HEK293 (cell line): ENCODE measurements at regions not wholly inside any gene's neighbourhood (a gene's known extent, or its start where the extent isn't known, plus 50 kb on each side); places are given as distances from the start of the nearest gene placed in this dataset.

Experiments used
- CTCF ChIA-PET: fragments of 350-600 bp; formaldehyde crosslinking; extraction: SDS; loops from one replicate; lab custom pipeline; 2021; ENCODE audit warnings: antibody characterized with exemption; lab: Yijun Ruan, JAX
- POLR2A ChIA-PET: fragments of 300-600 bp; formaldehyde crosslinking; extraction: SDS; loops from one replicate; lab custom pipeline; 2020; ENCODE audit warnings: antibody characterized with exemption, inconsistent platforms; lab: Yijun Ruan, JAX
- H3K27ac ChIP-seq: fragments of 200-500 bp; sonication (Bioruptor generic); 2 replicates; pipeline ENCODE4 v1.5.1; 2014; ENCODE audit warnings: low read depth, low read length, control low read depth, inconsistent platforms; ENCODE audit errors: extremely low read depth
- H3K36me3 ChIP-seq, 2 experiments: fragments of 200-500 bp in 1 of 2; sonication (Bioruptor generic) in 1 of 2; 1 replicate in 1 of 2; 2 replicates in 1 of 2; pipeline ENCODE4 v1.5.1; 2014 to 2017; ENCODE audit warnings: inconsistent platforms in 2 of 2, low read length in 2 of 2; ENCODE audit not compliant: control insufficient read depth in 2 of 2, insufficient read depth in 1 of 2
- H3K4me1 ChIP-seq: fragments of 200-500 bp; sonication (Bioruptor generic); 2 replicates; pipeline ENCODE4 v1.5.1; 2014; ENCODE audit warnings: mild to moderate bottlenecking, low read length, inconsistent platforms; ENCODE audit not compliant: control insufficient read depth, insufficient read depth
- H3K4me3 ChIP-seq: 2 replicates; pipeline ENCODE4 v1.5.1; 2011; ENCODE audit warnings: low read depth, mild to moderate bottlenecking, control low read depth, low read length, moderate library complexity
- H3K9me3 ChIP-seq: fragments of 200-500 bp; sonication (Bioruptor generic); 2 replicates; pipeline ENCODE4 v1.5.1; 2014; ENCODE audit warnings: low read depth, low read length, inconsistent platforms; ENCODE audit not compliant: control insufficient read depth, insufficient read depth
- GLI4 ChIP-seq: fragments of 450-650 bp; formaldehyde crosslinking; IDR thresholded peaks from 2 replicates; pipeline ENCODE4 v1.5.1; 2016; ENCODE audit warnings: missing biosample characterization, missing genetic modification characterization
- SP2 ChIP-seq: fragments of 450-650 bp; formaldehyde crosslinking; IDR thresholded peaks from 2 replicates; pipeline ENCODE4 v1.5.1; 2016; ENCODE audit warnings: missing biosample characterization, missing genetic modification characterization
- YY2 ChIP-seq: fragments of 450-650 bp; formaldehyde crosslinking; IDR thresholded peaks from 2 replicates; pipeline ENCODE4 v1.5.1; 2016; ENCODE audit warnings: missing biosample characterization, missing genetic modification characterization
- ZBTB21 ChIP-seq: fragments of 450-650 bp; formaldehyde crosslinking; IDR thresholded peaks from 2 replicates; pipeline ENCODE4 v1.5.1; 2017; ENCODE audit warnings: missing biosample characterization, missing genetic modification characterization
- ZNF10 ChIP-seq: fragments of 450-650 bp; formaldehyde crosslinking; IDR thresholded peaks from 2 replicates; pipeline ENCODE4 v1.5.1; 2017; ENCODE audit warnings: missing biosample characterization, missing genetic modification characterization
- ZNF132 ChIP-seq: fragments of 450-650 bp; formaldehyde crosslinking; IDR thresholded peaks from 2 replicates; pipeline ENCODE4 v1.5.1; 2017; ENCODE audit warnings: missing biosample characterization, missing genetic modification characterization, borderline replicate concordance
- ZNF221 ChIP-seq: fragments of 450-650 bp; formaldehyde crosslinking; IDR thresholded peaks from 2 replicates; pipeline ENCODE4 v1.5.1; 2017; ENCODE audit warnings: missing biosample characterization, missing genetic modification characterization, borderline replicate concordance
- ZNF335 ChIP-seq: fragments of 450-650 bp; formaldehyde crosslinking; conservative IDR thresholded peaks from 2 replicates; pipeline ENCODE4 v1.5.1; 2016; ENCODE audit warnings: missing biosample characterization, missing genetic modification characterization
- ZNF48 ChIP-seq: fragments of 450-650 bp; formaldehyde crosslinking; IDR thresholded peaks from 2 replicates; pipeline ENCODE4 v1.5.1; 2016; ENCODE audit warnings: missing biosample characterization, missing genetic modification characterization
- ZNF530 ChIP-seq: fragments of 450-650 bp; formaldehyde crosslinking; IDR thresholded peaks from 2 replicates; pipeline ENCODE4 v1.5.1; 2016; ENCODE audit warnings: low read depth, missing biosample characterization, missing genetic modification characterization
- ZNF555 ChIP-seq: fragments of 450-650 bp; formaldehyde crosslinking; conservative IDR thresholded peaks from 2 replicates; pipeline ENCODE4 v1.5.1; 2017; ENCODE audit warnings: missing biosample characterization, mild to moderate bottlenecking, missing genetic modification characterization, inconsistent platforms
- ZNF585B ChIP-seq: fragments of 450-650 bp; formaldehyde crosslinking; IDR thresholded peaks from 2 replicates; pipeline ENCODE4 v1.5.1; 2016; ENCODE audit warnings: missing biosample characterization, missing genetic modification characterization
- ZNF626 ChIP-seq: fragments of 450-650 bp; sonication (Bioruptor Pico); formaldehyde crosslinking; IDR thresholded peaks from 2 replicates; pipeline ENCODE4 v1.5.1; 2018; ENCODE audit warnings: missing biosample characterization, missing genetic modification characterization, inconsistent platforms
- ZNF670 ChIP-seq: fragments of 450-650 bp; formaldehyde crosslinking; IDR thresholded peaks from 2 replicates; pipeline ENCODE4 v1.5.1; 2016; ENCODE audit warnings: missing biosample characterization, missing genetic modification characterization, low read depth
- ZSCAN30 ChIP-seq: fragments of 450-650 bp; IDR thresholded peaks from 2 replicates; pipeline ENCODE4 v1.5.1; 2018; ENCODE audit warnings: missing biosample characterization, mild to moderate bottlenecking, missing genetic modification characterization, moderate library complexity
- TF ChIP-seq, protein P1 (sequence below): fragments of 450-650 bp; formaldehyde crosslinking; IDR thresholded peaks from 2 replicates; pipeline ENCODE4 v1.5.1; 2016; ENCODE audit warnings: missing biosample characterization, missing genetic modification characterization, borderline replicate concordance
- TF ChIP-seq, protein P2 (sequence below): fragments of 450-650 bp; formaldehyde crosslinking; optimal IDR thresholded peaks from 2 replicates; pipeline ENCODE3; 2016; ENCODE audit warnings: missing biosample characterization, mild to moderate bottlenecking, missing genetic modification characterization
- TF ChIP-seq, protein P3 (sequence below): fragments of 450-650 bp; formaldehyde crosslinking; IDR thresholded peaks from 2 replicates; pipeline ENCODE4 v1.5.1; 2016; ENCODE audit warnings: missing biosample characterization, missing genetic modification characterization

DNA sequence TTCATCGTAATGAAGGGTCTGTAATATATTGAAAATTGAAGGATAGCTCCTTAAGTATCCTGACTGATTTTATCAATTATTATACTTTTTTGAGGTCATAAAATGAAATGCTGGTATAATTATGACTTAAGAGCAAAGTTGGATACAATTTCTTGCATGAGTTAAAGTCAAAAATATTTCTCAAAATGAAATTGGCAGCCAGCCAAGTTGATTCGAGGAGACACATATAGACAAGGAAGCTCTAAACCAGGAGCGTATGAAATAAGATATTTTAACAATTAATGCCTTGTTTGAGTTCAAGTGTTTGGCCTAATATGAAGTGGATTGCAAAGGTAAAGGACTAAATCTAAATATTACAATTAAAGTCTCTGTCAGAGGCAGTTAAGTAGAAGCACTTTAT is 260.4 kb upstream of the DSEL start:
- TF ChIP-seq YY2 (tag by site-specific recombination), result no peak
- no peak for TF ChIP-seq ZNF132 (tag by site-specific recombination)
- CTCF ChIA-PET, result interaction anchor here (1.3 kb wide), 1 partner anchor 12 kb away, joined by 3 read pairs; no protein-coding TSS in a partner anchor
- Histone ChIP-seq H3K36me3 (no peaks in the 10 kb centered on the region), H3K4me1 (no peaks in the 10 kb centered on the region), H3K9me3 (no peaks in the 10 kb centered on the region), H3K27ac (no peak overlapping the region), H3K4me3 (no peak overlapping the region)
- POLR2A ChIA-PET, result no interaction called here

DNA sequence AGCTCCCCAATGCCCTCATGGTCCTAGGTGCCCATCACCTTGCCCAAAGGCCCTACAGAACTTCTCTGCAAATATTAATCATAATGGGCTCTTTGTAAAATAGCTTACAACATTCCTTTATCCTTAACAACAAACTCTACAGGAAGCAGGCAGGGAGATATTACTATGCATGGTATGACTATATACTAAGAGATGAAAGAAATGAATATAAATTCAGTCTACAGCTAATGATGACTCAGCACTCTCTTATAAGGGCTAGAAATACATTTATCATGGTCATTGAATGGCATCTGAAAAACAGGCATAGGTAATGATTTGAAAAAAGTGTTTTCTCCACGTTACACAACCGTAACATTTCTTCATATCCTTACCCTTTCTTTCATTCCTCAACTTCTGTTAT is 254.8 kb upstream of the DSEL start:
- TF ChIP-seq ZNF10 (tag by site-specific recombination), result no peak
- TF ChIP-seq, protein P1, sequence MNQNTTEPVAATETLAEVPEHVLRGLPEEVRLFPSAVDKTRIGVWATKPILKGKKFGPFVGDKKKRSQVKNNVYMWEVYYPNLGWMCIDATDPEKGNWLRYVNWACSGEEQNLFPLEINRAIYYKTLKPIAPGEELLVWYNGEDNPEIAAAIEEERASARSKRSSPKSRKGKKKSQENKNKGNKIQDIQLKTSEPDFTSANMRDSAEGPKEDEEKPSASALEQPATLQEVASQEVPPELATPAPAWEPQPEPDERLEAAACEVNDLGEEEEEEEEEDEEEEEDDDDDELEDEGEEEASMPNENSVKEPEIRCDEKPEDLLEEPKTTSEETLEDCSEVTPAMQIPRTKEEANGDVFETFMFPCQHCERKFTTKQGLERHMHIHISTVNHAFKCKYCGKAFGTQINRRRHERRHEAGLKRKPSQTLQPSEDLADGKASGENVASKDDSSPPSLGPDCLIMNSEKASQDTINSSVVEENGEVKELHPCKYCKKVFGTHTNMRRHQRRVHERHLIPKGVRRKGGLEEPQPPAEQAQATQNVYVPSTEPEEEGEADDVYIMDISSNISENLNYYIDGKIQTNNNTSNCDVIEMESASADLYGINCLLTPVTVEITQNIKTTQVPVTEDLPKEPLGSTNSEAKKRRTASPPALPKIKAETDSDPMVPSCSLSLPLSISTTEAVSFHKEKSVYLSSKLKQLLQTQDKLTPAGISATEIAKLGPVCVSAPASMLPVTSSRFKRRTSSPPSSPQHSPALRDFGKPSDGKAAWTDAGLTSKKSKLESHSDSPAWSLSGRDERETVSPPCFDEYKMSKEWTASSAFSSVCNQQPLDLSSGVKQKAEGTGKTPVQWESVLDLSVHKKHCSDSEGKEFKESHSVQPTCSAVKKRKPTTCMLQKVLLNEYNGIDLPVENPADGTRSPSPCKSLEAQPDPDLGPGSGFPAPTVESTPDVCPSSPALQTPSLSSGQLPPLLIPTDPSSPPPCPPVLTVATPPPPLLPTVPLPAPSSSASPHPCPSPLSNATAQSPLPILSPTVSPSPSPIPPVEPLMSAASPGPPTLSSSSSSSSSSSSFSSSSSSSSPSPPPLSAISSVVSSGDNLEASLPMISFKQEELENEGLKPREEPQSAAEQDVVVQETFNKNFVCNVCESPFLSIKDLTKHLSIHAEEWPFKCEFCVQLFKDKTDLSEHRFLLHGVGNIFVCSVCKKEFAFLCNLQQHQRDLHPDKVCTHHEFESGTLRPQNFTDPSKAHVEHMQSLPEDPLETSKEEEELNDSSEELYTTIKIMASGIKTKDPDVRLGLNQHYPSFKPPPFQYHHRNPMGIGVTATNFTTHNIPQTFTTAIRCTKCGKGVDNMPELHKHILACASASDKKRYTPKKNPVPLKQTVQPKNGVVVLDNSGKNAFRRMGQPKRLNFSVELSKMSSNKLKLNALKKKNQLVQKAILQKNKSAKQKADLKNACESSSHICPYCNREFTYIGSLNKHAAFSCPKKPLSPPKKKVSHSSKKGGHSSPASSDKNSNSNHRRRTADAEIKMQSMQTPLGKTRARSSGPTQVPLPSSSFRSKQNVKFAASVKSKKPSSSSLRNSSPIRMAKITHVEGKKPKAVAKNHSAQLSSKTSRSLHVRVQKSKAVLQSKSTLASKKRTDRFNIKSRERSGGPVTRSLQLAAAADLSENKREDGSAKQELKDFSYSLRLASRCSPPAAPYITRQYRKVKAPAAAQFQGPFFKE (tag by site-specific recombination), result no peak
- TF ChIP-seq, all 188 proteins: peak for 0
- POLR2A ChIA-PET, result no interaction called here
- CTCF ChIA-PET, result interaction anchor here (0.5 to 0.8 kb wide), 2 partner anchors 16 to 844 kb away, joined by 3 read pairs; no protein-coding TSS in a partner anchor
- Histone ChIP-seq H3K4me1 (no peaks in the 10 kb centered on the region), H3K9me3 (no peaks in the 10 kb centered on the region), H3K27ac (no peak overlapping the region), H3K4me3 (no peak overlapping the region), H3K36me3 (no peaks in the 10 kb centered on the region)

DNA sequence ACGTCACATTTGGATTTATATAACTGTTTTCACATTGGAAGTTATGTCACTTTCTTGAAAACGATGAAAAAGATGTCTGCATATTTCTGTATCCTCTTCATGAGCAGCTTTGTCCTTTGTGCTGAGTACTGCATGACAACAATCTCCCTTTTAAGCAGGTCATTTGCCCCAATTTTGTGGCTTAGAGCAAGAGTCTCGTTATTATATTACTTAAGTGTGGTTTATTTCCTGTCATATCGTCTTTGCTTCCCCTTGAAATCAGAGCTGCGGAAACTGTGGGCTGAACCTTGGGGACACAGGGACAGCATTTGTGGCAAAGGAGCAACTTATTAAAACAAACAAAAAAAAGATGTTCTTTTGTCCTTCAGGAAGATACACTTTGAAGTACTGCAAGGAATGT is 254.0 kb upstream of the DSEL start:
- no peaks in the 10 kb centered on the region for H3K9me3 ChIP-seq
- POLR2A ChIA-PET, result no interaction called here

More for the DNA sequence above, 254.0 kb upstream of the DSEL start:
- H3K4me1 ChIP-seq, result no peaks in the 10 kb centered on the region
- H3K36me3 ChIP-seq, result no peaks in the 10 kb centered on the region
- no peak overlapping the region for H3K27ac ChIP-seq
- CTCF ChIA-PET, result interaction anchor here (0.5 kb wide), 1 partner anchor 845 kb away, joined by 3 read pairs; no protein-coding TSS in a partner anchor
- TF ChIP-seq ZNF670 (tag by site-specific recombination), result no peak
- no peak for TF ChIP-seq ZNF335 (tag by site-specific recombination)
- TF ChIP-seq ZNF221 (tag by site-specific recombination), result no peak
- TF ChIP-seq ZSCAN30 (tag by site-specific recombination), result no peak
- no peak for TF ChIP-seq SP2 (tag by site-specific recombination)
- no peak for TF ChIP-seq ZNF626
- TF ChIP-seq ZNF555, result no peak
- TF ChIP-seq, protein P2, sequence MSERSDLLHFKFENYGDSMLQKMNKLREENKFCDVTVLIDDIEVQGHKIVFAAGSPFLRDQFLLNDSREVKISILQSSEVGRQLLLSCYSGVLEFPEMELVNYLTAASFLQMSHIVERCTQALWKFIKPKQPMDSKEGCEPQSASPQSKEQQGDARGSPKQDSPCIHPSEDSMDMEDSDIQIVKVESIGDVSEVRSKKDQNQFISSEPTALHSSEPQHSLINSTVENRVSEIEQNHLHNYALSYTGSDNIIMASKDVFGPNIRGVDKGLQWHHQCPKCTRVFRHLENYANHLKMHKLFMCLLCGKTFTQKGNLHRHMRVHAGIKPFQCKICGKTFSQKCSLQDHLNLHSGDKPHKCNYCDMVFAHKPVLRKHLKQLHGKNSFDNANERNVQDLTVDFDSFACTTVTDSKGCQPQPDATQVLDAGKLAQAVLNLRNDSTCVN (tag by site-specific recombination), result no peak
- TF ChIP-seq ZNF530 (tag by site-specific recombination), result no peak
- no peak for TF ChIP-seq GLI4 (tag by site-specific recombination)
- TF ChIP-seq, protein P3, sequence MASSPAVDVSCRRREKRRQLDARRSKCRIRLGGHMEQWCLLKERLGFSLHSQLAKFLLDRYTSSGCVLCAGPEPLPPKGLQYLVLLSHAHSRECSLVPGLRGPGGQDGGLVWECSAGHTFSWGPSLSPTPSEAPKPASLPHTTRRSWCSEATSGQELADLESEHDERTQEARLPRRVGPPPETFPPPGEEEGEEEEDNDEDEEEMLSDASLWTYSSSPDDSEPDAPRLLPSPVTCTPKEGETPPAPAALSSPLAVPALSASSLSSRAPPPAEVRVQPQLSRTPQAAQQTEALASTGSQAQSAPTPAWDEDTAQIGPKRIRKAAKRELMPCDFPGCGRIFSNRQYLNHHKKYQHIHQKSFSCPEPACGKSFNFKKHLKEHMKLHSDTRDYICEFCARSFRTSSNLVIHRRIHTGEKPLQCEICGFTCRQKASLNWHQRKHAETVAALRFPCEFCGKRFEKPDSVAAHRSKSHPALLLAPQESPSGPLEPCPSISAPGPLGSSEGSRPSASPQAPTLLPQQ (tag by site-specific recombination), result no peak
- TF ChIP-seq ZNF585B (tag by site-specific recombination), result no peak
- TF ChIP-seq ZBTB21, result no peak
- TF ChIP-seq ZNF48 (tag by site-specific recombination), result no peak
- H3K4me3 ChIP-seq, result no peak overlapping the region
